ENCODE measurements at regions not wholly inside any gene's neighbourhood (a gene's known extent, or its start where the extent isn't known, plus 50 kb on each side); places are given as distances from the start of the nearest gene placed in this dataset.
"Not testable (repeated sequence)": the region's sequence is repeated elsewhere in the genome, so short reads cannot be mapped to it uniquely, and the experiment has no call there.

GRCh38 chr21:27526451-27526850 lies 559.6 kb upstream of the ADAMTS5 start:
- no peak for DNase-seq

DNA sequence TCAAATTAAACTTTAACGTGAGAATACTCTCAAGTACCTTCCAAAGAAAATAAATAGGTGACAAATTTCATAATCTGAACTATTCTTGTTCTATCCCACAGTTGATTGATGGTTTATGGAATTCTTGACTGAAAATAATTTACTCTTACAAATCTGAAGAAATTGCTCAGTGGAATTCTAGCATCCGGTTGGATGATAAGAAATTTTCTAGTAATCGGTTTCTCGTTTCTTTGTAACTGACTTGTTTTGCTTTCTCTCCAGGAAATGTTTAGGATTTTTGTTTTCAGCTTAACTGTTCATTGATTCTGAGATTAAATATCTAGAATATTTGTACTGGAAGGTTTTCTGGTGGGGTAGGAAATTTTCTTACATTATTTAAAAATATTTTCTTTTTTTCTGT lies 558.9 kb upstream of the ADAMTS5 start:
- DNase-seq = no peak

DNA sequence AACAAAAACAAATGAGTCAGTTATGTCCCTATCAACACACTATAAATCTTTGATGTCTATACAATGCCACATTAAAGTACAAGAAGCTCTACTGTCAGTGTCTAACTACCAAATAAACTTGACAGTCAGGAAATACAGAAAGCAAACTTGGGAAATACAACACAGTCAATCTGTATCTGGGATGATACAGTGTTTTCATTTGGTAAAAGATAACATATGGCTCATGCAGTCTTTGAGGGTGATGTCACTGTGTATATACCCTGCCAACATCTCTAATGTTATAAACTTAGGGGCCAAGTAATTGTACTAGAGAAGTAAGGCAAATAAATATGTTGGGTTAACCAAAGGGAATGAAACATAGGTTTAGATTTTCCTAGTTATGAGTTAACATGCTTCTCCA lies 552.5 kb upstream of the ADAMTS5 start:
- peak; percentile 19 for DNase-seq

- not testable (repeated sequence) for DNase-seq
Measured at GRCh38 chr21:27517177-27517576, 550.3 kb upstream of the ADAMTS5 start.

DNA sequence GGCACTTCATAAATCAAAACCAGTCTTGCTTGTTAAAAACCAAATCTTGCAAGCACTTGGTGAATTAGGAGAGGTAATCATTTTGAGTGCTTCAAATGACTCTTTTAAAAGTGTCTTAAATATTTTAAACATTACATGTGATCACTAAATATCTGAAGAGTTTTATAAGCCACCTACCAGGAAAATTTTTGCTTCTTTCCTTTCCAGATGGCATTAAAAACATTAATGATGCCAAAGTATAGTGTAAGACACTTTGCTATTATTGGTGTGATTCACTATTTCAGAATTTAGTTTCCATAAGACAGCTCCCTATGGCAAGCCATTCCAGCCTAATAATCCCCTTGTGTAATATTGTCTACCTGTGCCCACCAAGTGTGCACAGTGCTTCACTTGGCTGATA lies 548.8 kb upstream of the ADAMTS5 start:
- DNase-seq = no peak

- no peak for DNase-seq
Measured at GRCh38 chr21:27513825-27514224, 546.9 kb upstream of the ADAMTS5 start.

DNA sequence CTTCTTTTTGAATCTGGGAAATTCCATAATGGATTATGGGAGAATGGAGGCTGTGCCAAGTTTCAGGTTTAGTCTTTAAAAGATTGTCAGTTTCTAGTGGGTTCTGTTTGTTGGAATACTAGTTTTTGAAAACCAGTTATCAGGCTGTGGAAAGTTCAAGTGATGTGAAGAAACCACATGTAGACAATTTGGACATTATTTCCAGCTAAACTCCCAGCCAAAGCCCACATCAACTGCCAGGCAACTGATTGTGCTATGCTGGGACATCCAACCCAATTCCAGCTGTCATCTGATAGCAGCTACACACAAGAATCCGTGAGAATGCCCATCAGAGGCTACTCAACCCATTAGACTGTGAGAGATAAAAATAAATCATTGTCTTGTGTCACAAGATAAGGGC lies 546.1 kb upstream of the ADAMTS5 start:
- no peak for DNase-seq

GRCh38 chr21:27511233-27511632 lies 544.3 kb upstream of the ADAMTS5 start:
- no peak for DNase-seq

DNA sequence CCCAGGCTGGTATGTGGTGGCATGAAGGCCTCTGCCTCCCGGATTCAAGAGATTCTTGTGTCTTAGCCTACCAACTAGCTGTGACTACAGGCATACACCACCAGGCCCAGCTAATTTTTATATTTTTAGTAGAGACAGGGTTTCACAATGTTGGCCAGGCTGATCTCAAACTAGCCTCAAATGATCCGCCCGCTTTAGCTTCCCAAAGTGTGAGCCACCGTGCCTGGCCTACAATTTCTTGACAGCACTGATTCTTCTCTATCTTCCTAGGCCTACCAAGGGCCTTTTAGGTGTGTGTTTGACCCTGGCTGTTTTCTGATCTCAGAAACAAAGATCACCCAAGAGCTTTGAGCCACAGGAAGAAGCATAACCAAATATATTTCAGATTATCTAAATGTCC lies 540.8 kb upstream of the ADAMTS5 start:
- no peak for DNase-seq

DNA sequence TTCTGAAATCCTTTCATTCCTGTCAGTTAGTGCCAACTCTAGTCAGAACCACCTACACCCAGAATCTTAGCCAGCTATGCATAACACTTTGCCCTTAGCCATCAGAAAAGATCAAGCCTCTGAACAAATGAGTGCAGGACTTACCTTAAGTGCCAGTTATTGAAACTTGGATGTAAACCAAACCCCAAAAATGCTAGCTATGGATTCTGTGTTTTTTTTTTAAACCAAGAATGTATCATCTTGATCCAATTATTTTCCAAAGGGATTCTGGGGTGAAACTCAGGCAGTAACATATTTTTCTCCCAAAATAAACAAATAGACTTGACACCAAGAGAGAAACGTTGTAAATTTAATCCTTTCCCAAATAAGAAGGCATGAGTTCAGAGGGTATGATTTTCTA lies 538.6 kb upstream of the ADAMTS5 start:
- DNase-seq = no peak

DNA sequence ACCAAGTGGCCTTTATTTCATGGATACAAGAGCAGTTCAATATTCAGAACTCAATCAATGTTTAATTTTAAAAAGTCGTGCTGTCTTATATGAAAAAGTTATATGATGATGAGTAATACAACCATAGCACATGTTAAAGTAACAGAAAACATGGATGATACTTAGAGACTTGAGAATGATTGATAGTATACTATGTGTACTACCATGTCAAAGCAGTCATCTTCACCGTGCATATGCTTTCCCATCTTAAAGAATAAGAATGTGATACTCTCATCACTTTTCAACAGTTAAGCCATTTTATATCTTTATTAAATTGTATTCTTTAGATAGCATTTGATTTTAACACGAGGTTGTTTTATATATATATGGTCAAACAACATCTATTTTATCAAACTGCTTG lies 535.9 kb upstream of the ADAMTS5 start:
- DNase-seq = no peak

GRCh38 chr21:27498025-27498424 lies 531.1 kb upstream of the ADAMTS5 start:
- no peak for DNase-seq

GRCh38 chr21:27495836-27496235 lies 528.9 kb upstream of the ADAMTS5 start:
- no peak for DNase-seq

DNA sequence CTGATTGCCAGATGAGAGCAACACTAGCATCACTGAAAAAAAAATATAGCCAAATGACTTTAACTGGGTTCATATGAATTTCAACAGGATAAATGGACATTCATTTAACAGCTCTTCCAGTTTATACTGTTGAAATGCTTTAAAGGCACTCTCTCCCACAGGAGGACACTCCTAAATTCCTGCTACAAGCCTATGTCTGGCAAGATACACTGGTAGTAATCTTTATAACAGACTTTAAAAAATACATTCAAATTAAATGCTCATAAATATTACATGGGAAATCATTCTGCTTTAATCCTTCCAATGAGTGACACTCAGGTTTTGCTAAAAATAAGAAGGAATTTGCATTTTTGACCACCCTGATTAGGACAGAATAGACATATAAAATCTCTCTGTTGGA lies 526.7 kb upstream of the ADAMTS5 start:
- DNase-seq = no peak

GRCh38 chr21:27487676-27488075 lies 520.8 kb upstream of the ADAMTS5 start:
- no peak for DNase-seq

DNA sequence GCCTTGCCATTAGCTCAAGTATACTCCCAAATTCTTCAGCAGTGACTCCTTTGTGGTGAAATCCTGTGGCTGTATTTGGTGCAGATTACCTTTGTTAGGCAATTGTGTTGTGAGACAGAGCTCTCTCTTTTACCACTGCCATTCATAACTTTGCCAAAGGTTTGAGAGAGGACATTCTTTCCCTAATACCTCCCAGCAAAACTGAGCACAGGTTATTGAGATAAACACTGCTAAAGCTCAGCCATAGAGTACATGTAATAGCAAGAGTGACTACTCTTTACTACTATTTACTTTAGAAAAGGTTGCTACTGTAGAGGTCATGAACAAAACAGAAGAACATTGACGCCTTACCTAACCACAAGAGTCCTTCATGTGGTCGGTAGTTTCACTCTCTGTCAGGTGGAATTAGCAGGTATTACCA lies 514.0 kb upstream of the ADAMTS5 start:
- no peak for DNase-seq

DNA sequence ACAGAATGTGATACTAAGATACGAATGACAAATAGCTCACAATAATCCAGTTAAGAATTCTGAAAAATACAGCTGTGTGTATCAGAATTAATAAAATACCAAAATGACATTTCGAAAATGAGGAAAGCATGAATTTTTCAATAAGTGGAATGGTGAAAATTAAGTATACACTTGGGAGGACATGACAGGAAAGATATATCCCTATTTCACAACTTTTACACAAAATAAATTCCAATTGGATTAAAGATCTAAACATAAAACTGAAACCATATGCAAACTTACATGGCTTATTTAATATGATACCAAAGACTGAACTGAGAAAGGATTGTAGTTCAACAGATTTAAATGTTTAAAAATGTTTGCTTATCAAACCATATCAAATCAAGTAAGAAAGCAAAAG lies 510.4 kb upstream of the ADAMTS5 start:
- no peak for DNase-seq

DNA sequence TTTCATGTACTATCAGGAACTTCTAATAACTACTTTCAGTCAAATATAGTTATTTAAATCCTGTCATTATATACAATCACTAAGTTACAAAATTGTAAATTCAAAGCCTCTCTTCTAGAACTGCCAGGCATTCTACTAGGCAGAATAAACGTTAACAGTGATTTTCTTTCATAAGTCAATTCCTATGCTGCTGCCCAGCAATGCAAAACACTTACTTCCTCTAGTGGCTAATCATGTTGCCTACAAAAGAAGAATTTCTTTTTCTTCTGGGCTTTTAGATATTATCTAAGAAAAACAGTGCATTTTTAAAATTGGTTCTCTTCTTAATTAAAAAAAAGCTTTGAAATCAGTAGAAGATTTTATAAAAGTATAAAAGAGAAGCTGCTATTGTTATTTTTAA lies 509.8 kb upstream of the ADAMTS5 start:
- no peak for DNase-seq

DNA sequence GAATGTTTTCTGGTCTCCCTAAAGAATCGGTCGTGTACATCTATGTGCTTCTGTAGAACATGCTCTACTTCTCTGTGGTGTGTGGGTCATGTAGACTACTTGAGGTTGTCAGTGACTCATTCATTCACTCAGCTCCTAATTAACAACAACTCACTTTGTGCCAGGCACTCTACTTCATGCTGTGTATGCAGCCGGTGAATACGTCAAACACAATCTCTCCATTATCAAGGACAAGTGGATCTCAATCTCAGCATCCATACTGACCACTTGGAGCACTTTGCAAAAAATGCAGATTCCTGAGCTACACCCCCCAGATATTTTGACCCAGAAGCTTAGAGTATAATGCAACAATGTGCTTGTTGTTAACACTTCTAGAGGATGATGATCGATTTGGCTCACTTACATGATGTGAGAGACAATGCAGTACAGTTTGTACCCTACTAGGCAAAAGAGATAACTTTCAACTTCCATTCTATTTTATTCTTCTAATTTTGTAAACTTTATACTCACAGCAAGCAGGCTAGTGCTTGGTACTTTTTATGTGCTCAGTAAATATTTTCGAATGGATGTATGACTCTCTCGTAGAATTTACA lies 508.6 kb upstream of the ADAMTS5 start:
- no peak for DNase-seq

DNA sequence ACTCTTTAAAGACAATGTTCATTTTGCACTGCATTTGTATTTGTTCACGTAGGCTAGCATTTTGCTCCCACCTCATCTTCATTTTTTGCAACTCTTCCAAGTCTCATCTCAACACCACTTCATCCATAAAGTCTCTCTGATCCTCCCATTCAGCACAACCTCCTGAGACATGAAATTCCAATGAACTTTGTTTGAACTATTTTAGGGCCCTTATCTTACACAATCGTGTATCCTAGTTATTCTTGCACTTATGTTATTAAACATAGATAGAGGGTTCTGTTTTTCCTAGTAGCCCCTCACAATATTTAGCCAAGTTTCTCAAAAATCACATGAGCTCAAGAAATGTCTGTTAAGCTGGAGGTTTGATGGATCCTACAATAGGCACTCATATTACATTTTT lies 500.5 kb upstream of the ADAMTS5 start:
- DNase-seq = no peak

DNA sequence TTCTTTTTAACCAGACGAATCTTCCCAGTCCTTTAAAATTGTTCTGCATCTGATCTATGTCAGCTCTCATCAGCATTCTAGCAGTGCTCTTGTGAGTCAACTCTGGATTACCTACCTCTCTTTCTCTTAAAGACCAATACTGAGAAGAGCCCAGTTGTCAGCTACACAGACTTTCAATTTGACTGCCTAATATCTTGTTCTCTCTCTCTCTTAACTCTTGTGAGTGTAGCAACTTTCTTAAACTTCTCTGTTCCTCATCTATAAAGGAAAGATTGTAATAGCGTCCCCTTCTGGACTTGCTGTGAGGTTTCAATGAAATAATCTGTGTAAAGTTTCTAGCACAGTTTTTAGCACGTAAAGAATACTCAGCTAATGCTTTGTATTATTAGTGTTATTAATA lies 499.3 kb upstream of the ADAMTS5 start:
- no peak for DNase-seq

- no peak for DNase-seq
Measured at GRCh38 chr21:27464648-27465047, 497.8 kb upstream of the ADAMTS5 start.

DNA sequence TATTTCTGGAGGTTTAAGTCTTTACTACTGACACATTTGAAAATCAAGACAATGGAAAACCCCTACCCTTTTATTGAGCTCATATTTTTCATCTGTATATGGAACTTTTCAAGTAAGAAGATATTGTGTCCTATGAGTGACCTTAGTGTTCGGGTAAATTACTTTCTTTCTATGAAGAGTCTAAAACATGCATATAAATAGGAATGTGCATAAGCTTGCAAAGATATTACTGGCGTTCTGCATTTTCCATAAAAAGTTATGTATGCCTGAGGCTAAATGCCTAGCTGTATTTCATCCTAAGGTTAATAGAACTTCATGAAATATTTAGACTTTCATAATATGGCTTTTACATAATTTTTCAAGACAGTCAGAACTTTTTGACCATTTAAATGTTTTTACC lies 495.8 kb upstream of the ADAMTS5 start:
- DNase-seq = no peak

GRCh38 chr21:27454234-27454633 lies 487.3 kb upstream of the ADAMTS5 start:
- DNase-seq = no peak

GRCh38 chr21:27451116-27451515 lies 484.2 kb upstream of the ADAMTS5 start:
- no peak for DNase-seq

- DNase-seq = no peak
Measured at GRCh38 chr21:27450216-27450615, 483.3 kb upstream of the ADAMTS5 start.

Data from NCI-H1694 (cell line).